Activated T-cell treated with anti-CD3 and anti-CD28 coated beads, Interleukin-2, amount 50 U/mL, for 72 hours (primary cell): ENCODE measurements at regions not wholly inside any gene's neighbourhood (a gene's known extent, or its start where the extent isn't known, plus 50 kb on each side); places are given as distances from the start of the nearest gene placed in this dataset.

Experiments used
- ATAC-seq, 2 donors: fragments of 150-1000 bp; cut with Tn5 transposase; replicated peaks in 1 of 2; 2 replicates each; pipeline ENCODE4 v1.10.0; 2021; ENCODE audit warnings: moderate library complexity in 2 of 2, mild to moderate bottlenecking in 1 of 2
- DNase-seq, 2 donors: peaks; one replicate each; pipeline ENCODE4 v3.0.0; 2021 to 2022; ENCODE audit warnings: mixed read lengths in 1 of 2
- H3K27ac Mint-ChIP-seq: one replicate; pipeline ENCODE4 v1.8.0; 2022; ENCODE audit warnings: mild to moderate bottlenecking, moderate library complexity, mixed read lengths
- H3K27me3 Mint-ChIP-seq: one replicate; pipeline ENCODE4 v1.8.0; 2022; ENCODE audit warnings: low read depth, mixed read lengths
- H3K36me3 Mint-ChIP-seq, 2 donors: one replicate each; pipeline ENCODE4 v1.8.0; 2022; ENCODE audit warnings: mixed read lengths in 2 of 2, mild to moderate bottlenecking in 1 of 2; ENCODE audit not compliant: insufficient read depth in 2 of 2
- H3K4me1 Mint-ChIP-seq: one replicate; pipeline ENCODE4 v1.8.0; 2022; ENCODE audit warnings: low read depth, mixed read lengths
- H3K4me3 Mint-ChIP-seq, 2 donors: one replicate each; pipeline ENCODE4 v1.8.0; 2022; ENCODE audit warnings: mild to moderate bottlenecking in 2 of 2, mixed read lengths in 2 of 2, moderate library complexity in 2 of 2
- H3K9me3 Mint-ChIP-seq, 2 donors: one replicate each; pipeline ENCODE4 v1.8.0; 2022; ENCODE audit warnings: mixed read lengths in 2 of 2

DNA sequence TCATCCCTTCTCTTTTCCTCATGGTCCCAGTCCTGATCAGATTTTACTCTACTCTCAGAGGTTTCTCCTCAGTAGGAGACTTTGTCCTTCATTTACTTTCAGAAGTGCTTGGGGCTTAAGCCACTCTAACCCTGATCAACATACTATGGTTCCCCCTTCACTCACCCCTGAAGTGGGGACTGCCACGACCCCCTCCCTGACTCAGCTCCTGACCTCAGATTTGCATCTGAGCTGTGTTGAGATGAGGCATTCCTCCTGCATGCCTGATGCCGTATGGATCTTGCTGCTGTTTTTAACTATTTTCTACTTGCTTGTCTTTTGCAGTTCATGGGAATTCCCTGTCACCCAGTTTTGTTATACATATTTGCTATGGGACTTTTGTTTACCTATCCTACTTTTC, 306.7 kb upstream of the CHST9 start:
- no peak for DNase-seq
- Mint-ChIP-seq H3K9me3 (peaks cover 12% of the 10 kb centered on the region in 2 donors), H3K27me3 (no peaks in the 10 kb centered on the region), H3K4me3 (no peak overlapping the region), H3K36me3 (no peaks in the 10 kb centered on the region), H3K27ac (no peak overlapping the region), H3K4me1 (no peaks in the 10 kb centered on the region)
- ATAC-seq: no peak

DNA sequence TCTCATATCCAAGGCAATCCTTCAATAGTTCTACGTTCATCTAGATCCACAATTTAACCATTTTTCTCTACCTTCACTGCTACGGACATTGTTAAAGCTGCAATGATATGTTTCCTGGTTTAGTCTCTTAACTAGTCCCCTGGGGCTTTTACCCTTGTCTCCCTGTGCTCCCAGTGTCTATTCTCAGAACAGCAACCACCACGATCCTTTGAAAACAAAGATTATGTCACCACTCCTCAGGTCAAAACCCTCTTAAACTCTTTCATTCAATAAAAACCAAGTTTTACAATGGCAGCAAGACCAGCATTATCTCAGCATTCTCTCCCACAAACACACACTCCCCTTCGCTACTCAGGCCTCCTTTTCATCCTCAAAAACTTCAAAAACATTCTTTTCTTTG, 298.2 kb upstream of the CHST9 start:
- H3K9me3 Mint-ChIP-seq: peaks cover 5 to 6% of the 10 kb centered on the region in 2 donors
- H3K27ac Mint-ChIP-seq: no peak overlapping the region
- H3K27me3 Mint-ChIP-seq: no peaks in the 10 kb centered on the region
- H3K36me3 Mint-ChIP-seq: no peaks in the 10 kb centered on the region
- DNase-seq: no peak
- no peaks in the 10 kb centered on the region for H3K4me1 Mint-ChIP-seq
- ATAC-seq: no peak
- H3K4me3 Mint-ChIP-seq: no peak overlapping the region

DNA sequence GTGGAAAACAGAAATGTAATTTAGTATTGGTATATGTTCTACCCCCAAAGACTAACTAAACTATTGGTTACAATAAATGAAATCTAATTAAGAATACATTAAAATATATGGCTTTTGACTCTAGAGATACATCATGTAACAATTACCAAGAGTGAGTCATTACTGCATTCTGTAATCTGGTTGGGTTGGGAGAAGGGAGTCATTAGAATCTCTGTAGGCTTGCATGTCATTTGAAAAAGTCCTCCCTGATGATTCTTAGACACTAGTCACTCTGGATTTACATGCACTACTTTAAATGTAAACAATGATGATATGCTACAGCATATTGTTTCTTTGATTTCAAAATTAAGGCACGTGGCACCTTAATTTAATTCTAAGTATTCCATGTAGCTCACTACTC, 293.4 kb upstream of the CHST9 start:
- no peak overlapping the region for H3K4me3 Mint-ChIP-seq
- no peak for DNase-seq
- no peak for ATAC-seq
- H3K36me3 Mint-ChIP-seq: no peaks in the 10 kb centered on the region
- no peaks in the 10 kb centered on the region for H3K4me1 Mint-ChIP-seq
- no peak overlapping the region for H3K27ac Mint-ChIP-seq
- peaks cover 6 to 7% of the 10 kb centered on the region in 2 donors for H3K9me3 Mint-ChIP-seq
- H3K27me3 Mint-ChIP-seq: no peaks in the 10 kb centered on the region

GRCh38 chr18:27473318-27473717, 288.2 kb upstream of the CHST9 start:
- no peaks in the 10 kb centered on the region for H3K36me3 Mint-ChIP-seq
- ATAC-seq (no peak), DNase-seq (no peak)
- no peak overlapping the region for H3K4me3 Mint-ChIP-seq
- H3K4me1 Mint-ChIP-seq: no peaks in the 10 kb centered on the region
- no peaks in the 10 kb centered on the region for H3K27me3 Mint-ChIP-seq
- peaks cover 6 to 8% of the 10 kb centered on the region in 2 donors for H3K9me3 Mint-ChIP-seq
- no peak overlapping the region for H3K27ac Mint-ChIP-seq

DNA sequence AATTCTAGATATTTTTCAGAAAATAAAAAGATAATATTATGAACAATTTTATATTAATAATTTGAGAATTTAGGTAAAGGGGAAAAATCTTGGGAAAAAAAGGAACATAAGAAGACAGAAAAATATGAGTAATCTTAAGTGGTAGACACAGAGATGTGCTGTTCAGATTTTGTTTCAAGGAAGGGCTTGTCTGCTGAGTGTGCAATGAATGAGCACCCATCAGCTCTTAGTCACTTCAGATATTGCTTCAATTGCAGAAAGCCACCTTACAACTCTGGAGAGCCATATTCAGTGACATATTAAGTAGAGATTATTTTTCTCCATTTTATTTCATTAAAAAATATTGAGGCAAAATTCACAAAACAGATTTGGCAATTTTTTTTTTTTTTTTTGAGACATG, 282.0 kb upstream of the CHST9 start:
- H3K4me1 Mint-ChIP-seq: no peaks in the 10 kb centered on the region
- no peak overlapping the region for H3K4me3 Mint-ChIP-seq

GRCh38 chr18:27461957-27462356, 276.8 kb upstream of the CHST9 start:
- no peak for DNase-seq
- H3K36me3 Mint-ChIP-seq: no peaks in the 10 kb centered on the region
- peaks cover 1 to 5% of the 10 kb centered on the region in 2 donors for H3K9me3 Mint-ChIP-seq
- H3K27me3 Mint-ChIP-seq: no peaks in the 10 kb centered on the region
- no peak overlapping the region for H3K27ac Mint-ChIP-seq
- no peaks in the 10 kb centered on the region for H3K4me1 Mint-ChIP-seq
- ATAC-seq: no peak
- H3K4me3 Mint-ChIP-seq: no peak overlapping the region

More for the DNA sequence above, 282.0 kb upstream of the CHST9 start:
- DNase-seq (no peak), ATAC-seq (no peak)
- Mint-ChIP-seq H3K36me3 (no peaks in the 10 kb centered on the region), H3K27ac (no peak overlapping the region), H3K27me3 (no peaks in the 10 kb centered on the region), H3K9me3 (peaks cover 1 to 3% of the 10 kb centered on the region in 2 donors)

- no peak for DNase-seq
- no peak overlapping the region for H3K27ac Mint-ChIP-seq
- H3K9me3 Mint-ChIP-seq: peaks cover 0 to 6% of the 10 kb centered on the region in 2 donors
- no peaks in the 10 kb centered on the region for H3K27me3 Mint-ChIP-seq
- ATAC-seq: no peak
- H3K4me3 Mint-ChIP-seq: no peak overlapping the region
- no peaks in the 10 kb centered on the region for H3K36me3 Mint-ChIP-seq
- no peaks in the 10 kb centered on the region for H3K4me1 Mint-ChIP-seq
Measured at GRCh38 chr18:27449104-27449503, 264.0 kb upstream of the CHST9 start.

GRCh38 chr18:27447930-27448329, 262.8 kb upstream of the CHST9 start:
- H3K27me3 Mint-ChIP-seq: no peaks in the 10 kb centered on the region
- no peaks in the 10 kb centered on the region for H3K4me1 Mint-ChIP-seq
- DNase-seq (no peak), ATAC-seq (no peak)
- no peaks in the 10 kb centered on the region for H3K36me3 Mint-ChIP-seq
- no peak overlapping the region for H3K27ac Mint-ChIP-seq
- no peak overlapping the region for H3K4me3 Mint-ChIP-seq
- H3K9me3 Mint-ChIP-seq: peaks cover 0 to 3% of the 10 kb centered on the region in 2 donors

DNA sequence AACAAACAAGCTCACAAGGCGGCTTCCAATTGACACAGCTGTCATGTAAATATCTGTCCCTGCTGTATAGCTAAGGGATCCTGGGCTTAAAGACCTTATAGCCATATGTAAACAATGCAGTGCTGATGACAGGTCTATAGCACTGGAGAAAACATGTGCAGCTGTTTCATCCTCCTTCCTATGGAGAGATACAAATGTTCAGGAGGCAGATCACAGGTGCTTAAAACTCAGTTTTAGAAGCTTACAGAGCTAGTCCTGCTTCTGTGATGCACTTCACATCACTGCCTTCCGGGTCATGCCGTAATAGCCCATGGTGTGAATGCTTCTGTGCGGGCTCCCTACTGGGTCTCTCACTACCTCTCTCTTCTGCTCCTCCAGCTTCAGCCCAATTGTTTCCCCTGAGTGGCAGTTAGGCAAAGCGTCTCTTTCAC, 262.4 kb upstream of the CHST9 start:
- H3K36me3 Mint-ChIP-seq: no peaks in the 10 kb centered on the region
- H3K4me1 Mint-ChIP-seq: no peaks in the 10 kb centered on the region
- H3K27me3 Mint-ChIP-seq: no peaks in the 10 kb centered on the region
- no peak overlapping the region for H3K4me3 Mint-ChIP-seq
- ATAC-seq (no peak), DNase-seq (no peak)
- H3K9me3 Mint-ChIP-seq: no peaks in the 10 kb centered on the region
- no peak overlapping the region for H3K27ac Mint-ChIP-seq

DNA sequence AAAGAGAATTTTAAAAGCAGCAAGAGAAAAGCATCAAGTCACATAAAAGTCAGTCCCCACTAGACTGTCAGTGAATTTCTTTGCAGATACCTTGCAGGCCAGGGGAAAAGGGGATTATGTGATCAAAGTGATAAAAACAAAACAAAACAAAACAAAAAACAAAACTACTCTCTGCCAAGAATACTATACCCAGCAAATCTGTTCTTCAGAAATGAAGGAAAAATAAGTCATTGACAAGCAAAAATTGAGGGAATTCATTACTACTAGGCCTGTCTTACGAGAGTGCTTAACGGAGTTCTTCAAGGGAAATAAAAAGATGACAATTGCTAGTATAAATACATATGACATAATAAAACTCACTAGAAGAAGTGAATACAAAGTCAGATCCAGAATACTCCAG, 245.5 kb upstream of the CHST9 start:
- no peak for DNase-seq
- Mint-ChIP-seq H3K4me3 (no peak overlapping the region), H3K9me3 (peaks cover 5 to 6% of the 10 kb centered on the region in 2 donors), H3K4me1 (no peaks in the 10 kb centered on the region), H3K27me3 (no peaks in the 10 kb centered on the region), H3K27ac (no peak overlapping the region), H3K36me3 (no peaks in the 10 kb centered on the region)
- no peak for ATAC-seq

DNA sequence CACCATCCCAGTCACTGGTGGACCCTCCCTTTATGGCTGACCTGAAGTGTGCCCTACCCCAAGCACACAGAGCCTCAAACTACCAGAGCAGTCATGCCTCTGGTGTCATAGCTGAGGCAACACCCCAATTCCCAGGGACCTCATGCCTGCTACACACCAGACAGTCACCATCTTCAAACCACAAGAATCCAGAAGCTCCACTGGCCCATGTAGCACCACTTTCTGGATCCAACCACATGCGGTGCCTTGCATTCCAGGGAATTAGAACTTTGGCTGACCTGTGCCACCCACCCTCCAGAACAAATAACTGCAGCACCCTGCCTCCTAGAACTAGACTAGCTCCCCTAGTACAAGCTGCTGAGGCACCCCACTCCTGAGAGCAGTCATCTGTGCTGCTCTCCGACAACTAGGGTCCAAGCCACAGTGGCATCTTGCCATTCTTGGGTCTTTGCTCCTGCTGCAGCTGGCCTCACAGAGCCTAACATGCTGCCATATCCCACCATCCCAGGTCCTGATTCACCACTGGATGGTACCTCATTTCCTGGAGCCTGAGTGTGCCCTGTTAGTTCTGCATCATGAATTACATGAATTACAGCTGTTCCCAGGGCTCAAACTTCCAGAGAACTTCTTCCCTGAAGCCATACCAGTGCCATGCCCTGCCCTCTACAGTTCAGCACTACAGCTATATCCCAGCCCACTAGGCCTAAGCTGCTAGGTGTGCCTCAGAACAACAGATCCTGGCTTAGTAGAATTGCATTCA, 243.8 kb upstream of the CHST9 start:
- DNase-seq: no peak
- H3K36me3 Mint-ChIP-seq: no peaks in the 10 kb centered on the region
- H3K4me1 Mint-ChIP-seq: no peaks in the 10 kb centered on the region
- H3K27me3 Mint-ChIP-seq: no peaks in the 10 kb centered on the region
- H3K27ac Mint-ChIP-seq: no peak overlapping the region
- ATAC-seq: no peak
- peaks cover 0 to 4% of the 10 kb centered on the region in 2 donors for H3K9me3 Mint-ChIP-seq
- no peak overlapping the region for H3K4me3 Mint-ChIP-seq

DNA sequence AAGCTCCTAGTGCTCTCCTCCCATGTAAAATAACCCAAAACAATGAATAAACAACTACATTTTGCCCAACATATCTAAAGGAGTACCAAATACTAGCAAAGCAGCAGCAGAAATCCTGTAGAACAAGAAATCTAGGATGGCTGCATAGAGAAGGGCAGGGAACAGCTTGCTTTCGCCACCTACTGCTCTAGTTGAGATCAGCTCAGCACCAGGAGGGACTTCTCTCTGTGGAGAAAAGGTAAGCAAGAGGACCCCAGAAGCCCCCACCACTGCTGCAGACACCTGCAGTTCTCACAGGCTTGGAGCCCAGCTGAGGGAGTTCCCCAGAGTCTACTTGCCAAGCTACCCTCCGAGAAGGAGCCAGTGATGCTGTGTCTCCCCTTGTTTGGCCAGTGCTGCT, 243.0 kb upstream of the CHST9 start:
- H3K4me3 Mint-ChIP-seq: no peak overlapping the region
- no peaks in the 10 kb centered on the region for H3K36me3 Mint-ChIP-seq
- H3K27me3 Mint-ChIP-seq: no peaks in the 10 kb centered on the region
- H3K27ac Mint-ChIP-seq: no peak overlapping the region
- ATAC-seq (no peak), DNase-seq (no peak)
- H3K4me1 Mint-ChIP-seq: no peaks in the 10 kb centered on the region
- H3K9me3 Mint-ChIP-seq: peaks cover 2 to 4% of the 10 kb centered on the region in 2 donors

DNA sequence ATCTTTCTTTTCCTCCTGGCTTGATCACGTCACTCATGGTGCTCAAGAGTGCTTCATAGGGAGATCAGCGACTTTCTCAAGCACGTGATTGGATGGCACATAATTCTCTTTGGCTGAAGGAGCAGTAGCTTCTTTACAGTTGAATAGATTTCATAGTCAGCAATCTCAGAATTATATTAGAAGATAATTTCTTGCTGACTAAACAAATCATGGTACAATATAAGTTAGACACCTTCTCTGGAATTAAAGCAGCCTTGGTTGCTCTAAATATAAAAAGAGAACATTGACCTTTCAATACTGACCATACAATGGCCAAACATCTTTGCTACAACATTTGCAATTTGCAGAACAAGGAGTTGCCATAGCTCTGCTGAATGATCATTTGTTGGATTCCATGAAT, 238.5 kb upstream of the CHST9 start:
- ATAC-seq: no peak
- Mint-ChIP-seq H3K27me3 (no peaks in the 10 kb centered on the region), H3K4me3 (no peak overlapping the region), H3K36me3 (no peaks in the 10 kb centered on the region), H3K27ac (no peak overlapping the region), H3K9me3 (peaks cover 2 to 7% of the 10 kb centered on the region in 2 donors), H3K4me1 (no peaks in the 10 kb centered on the region)
- DNase-seq: no peak

- Mint-ChIP-seq H3K27me3 (no peaks in the 10 kb centered on the region), H3K27ac (no peak overlapping the region), H3K4me1 (no peaks in the 10 kb centered on the region), H3K4me3 (no peak overlapping the region), H3K36me3 (no peaks in the 10 kb centered on the region), H3K9me3 (peaks cover 2 to 7% of the 10 kb centered on the region in 2 donors)
- no peak for DNase-seq
- ATAC-seq: no peak
Measured at GRCh38 chr18:27419646-27420045, 234.5 kb upstream of the CHST9 start.
